Fibroblast of villous mesenchyme (primary cell): ENCODE measurements at regions not wholly inside any gene's neighbourhood (a gene's known extent, or its start where the extent isn't known, plus 50 kb on each side); places are given as distances from the start of the nearest gene placed in this dataset.

Experiments used
- DNase-seq: peaks from one replicate; pipeline ENCODE4 v3.0.0-alpha.2; 2010; ENCODE audit warnings: low read depth
- H3K4me3 ChIP-seq: 2 replicates; pipeline ENCODE4 v1.5.1; 2011; ENCODE audit warnings: low read depth, mild to moderate bottlenecking, low read length
- TF ChIP-seq, protein P1 (sequence below): IDR thresholded peaks from 2 replicates; pipeline ENCODE4 v1.5.1; 2012; ENCODE audit warnings: low read depth, mild to moderate bottlenecking, low read length; ENCODE audit not compliant: insufficient read depth

DNA sequence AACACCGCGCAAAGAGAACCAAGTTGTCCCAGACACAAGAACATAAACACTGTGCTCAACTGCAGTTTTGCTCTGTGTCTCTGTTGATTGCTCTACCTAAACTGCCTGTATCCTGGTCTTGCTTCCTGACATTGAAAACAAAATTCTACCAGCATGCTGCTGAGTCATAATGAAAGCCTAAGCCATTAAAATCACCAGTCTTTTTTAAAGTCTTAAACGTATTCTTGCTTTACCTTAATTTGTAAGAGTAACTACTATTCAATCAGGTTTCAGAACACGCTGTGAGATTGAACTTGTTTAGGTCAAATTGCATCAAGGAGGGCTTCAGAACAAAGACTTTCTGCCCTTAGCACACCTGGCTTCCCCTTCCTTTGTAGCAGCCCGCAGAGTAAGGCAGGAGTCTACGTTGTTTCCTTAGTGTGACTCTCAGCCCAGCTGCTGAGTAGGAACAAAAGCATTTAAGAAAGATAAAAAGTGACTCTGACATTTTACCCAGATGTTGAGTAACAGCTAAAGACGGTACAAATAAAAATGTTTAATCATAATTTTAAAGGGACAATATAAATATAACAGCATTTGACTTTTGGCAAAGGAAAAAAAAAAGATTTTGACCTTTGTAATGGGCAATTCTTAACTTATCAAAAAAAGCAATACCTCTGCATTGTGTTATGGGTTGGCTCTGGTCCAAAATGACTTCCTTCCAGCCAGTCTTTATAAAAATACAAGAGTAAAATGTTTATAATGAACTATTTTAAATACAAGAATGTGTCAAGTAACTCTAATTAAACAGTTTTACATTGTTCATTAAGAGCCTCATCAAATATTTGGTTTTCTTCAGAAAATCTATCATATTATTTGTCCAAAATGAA, 186.9 kb upstream of the ADGRL4 start:
- DNase-seq, result peak; percentile 61
- no peak overlapping the region for H3K4me3 ChIP-seq

DNA sequence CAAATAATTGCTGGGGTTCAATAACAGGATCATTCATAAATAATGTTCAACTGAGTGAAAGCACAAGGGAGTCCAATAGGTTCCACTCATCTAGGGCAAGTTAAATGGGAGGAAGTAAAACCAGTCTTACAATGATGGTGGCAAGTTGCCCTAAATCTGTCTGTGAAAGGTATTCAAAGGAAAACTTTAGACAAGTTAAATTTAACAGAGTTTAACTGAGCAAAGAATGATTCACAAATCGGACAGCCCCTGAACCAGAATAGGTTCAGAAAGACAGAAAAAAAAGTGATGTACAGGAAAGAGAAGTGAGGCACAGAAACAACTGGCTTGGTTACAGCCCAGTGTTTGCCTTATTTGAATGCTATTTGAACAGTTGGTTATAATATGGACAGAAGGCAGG, 183.5 kb upstream of the ADGRL4 start:
- TF ChIP-seq, protein P1, sequence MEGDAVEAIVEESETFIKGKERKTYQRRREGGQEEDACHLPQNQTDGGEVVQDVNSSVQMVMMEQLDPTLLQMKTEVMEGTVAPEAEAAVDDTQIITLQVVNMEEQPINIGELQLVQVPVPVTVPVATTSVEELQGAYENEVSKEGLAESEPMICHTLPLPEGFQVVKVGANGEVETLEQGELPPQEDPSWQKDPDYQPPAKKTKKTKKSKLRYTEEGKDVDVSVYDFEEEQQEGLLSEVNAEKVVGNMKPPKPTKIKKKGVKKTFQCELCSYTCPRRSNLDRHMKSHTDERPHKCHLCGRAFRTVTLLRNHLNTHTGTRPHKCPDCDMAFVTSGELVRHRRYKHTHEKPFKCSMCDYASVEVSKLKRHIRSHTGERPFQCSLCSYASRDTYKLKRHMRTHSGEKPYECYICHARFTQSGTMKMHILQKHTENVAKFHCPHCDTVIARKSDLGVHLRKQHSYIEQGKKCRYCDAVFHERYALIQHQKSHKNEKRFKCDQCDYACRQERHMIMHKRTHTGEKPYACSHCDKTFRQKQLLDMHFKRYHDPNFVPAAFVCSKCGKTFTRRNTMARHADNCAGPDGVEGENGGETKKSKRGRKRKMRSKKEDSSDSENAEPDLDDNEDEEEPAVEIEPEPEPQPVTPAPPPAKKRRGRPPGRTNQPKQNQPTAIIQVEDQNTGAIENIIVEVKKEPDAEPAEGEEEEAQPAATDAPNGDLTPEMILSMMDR, result no peak
- no peak overlapping the region for H3K4me3 ChIP-seq
- DNase-seq, result no peak

More for the DNA sequence above, 186.9 kb upstream of the ADGRL4 start:
- TF ChIP-seq, protein P1, result no peak

DNA sequence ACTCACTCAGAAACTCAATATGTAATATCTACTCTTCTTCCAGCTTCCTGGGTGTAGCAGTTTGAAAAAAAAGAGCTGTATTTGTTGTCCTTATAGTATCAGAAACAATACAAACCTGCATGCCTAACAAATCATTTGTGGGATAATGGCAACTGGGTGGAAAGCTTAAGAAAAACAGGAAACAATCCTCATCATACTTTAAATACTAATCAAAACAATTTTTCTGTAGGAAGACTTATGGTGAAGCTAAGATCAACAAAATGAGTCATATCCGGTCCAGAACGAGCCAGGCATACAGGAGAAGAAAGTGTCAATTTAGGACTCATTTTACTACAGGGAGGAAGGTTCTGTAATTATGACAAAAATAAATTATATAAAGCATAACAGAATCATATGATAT, 181.8 kb upstream of the ADGRL4 start:
- TF ChIP-seq, protein P1, result no peak
- peak; percentile 63 for DNase-seq
- no peak overlapping the region for H3K4me3 ChIP-seq

DNA sequence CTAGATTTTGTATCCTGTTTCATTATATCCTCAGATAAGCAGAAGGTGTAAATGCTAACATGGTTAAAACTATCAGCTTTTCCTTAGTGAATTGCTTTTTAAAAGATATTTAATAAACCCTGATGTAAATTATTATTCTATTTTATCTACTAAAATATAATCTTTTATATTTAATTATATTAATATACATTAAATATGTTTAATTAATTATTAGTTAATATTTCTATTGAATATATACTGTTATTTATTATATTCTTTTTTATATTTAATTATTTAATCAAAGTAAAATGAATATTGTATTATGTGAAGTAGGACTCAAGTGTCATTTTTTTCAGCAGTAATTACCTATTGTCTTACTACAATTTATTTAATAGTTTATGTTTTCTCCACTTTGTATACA, 179.7 kb upstream of the ADGRL4 start:
- TF ChIP-seq, protein P1, result no peak
- H3K4me3 ChIP-seq, result no peak overlapping the region
- no peak for DNase-seq

DNA sequence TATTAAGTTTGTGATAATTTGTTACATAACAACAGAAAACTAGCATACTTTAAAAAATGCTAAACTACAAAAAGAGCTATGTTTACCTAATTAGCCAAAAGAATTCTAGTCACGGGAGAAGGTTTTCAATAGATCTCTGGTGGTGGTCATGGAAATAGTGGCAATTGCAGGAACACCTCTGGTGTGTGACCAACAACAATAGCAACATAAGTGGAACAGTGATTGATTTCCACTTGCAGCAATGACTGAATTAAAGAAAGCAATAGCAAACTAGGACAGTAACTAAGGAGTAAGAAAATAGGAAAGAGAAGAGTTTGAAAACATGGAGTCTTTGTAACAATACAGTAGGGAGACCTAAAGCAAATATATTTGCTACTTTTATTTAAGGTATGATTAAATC, 171.3 kb upstream of the ADGRL4 start:
- no peak for DNase-seq
- no peak overlapping the region for H3K4me3 ChIP-seq
- TF ChIP-seq, protein P1, result no peak

DNA sequence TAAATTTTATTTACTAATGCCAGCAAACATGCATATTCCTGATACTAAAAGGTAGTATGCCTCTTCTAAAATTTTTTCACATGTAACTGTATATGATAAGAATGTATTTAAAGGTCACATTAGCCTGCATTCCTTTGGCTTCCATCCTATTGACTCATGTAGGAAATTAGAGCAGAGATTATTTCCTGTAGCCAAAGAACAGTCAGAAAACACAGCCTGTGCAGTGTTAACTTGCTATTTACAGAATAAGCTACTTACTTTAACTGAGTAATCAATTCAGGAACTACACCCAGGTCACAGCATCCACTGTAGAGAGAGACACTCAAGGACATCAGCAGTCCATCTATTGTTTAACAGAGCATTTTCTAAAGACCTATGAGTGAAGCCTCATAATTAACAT, 154.5 kb upstream of the ADGRL4 start:
- no peak overlapping the region for H3K4me3 ChIP-seq
- DNase-seq, result peak; percentile 12
- TF ChIP-seq, protein P1, result no peak
